ENCODE measurements at regions not wholly inside any gene's neighbourhood (a gene's known extent, or its start where the extent isn't known, plus 50 kb on each side); places are given as distances from the start of the nearest gene placed in this dataset.

GRCh38 chr2:106941372-106941993 lies 55.5 kb upstream of the ST6GAL2 start:
- DNase-seq = no peak

GRCh38 chr2:106943468-106944200 lies 57.7 kb upstream of the ST6GAL2 start:
- DNase-seq = no peak

DNA sequence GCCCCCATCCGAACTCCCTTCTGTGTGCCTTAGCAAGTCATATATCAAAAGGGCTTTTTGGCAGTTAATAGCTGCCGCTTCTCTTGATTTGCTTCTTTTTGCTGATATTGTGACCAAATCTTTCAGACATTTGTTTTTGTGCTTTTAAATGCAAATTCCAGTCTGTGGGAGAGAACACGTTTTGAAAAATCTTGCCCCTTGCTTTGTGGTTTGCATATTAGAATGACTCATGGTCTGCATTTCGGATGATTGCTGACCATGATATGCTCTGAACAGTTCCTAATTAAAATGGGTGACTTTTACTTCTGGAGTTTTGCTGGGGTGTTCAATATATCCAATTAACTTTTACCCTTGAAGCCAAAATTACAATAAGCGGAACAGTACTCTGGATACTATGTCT lies 58.2 kb upstream of the ST6GAL2 start:
- DNase-seq = no peak

GRCh38 chr2:106948540-106948939 lies 62.6 kb upstream of the ST6GAL2 start:
- no peak for DNase-seq

DNA sequence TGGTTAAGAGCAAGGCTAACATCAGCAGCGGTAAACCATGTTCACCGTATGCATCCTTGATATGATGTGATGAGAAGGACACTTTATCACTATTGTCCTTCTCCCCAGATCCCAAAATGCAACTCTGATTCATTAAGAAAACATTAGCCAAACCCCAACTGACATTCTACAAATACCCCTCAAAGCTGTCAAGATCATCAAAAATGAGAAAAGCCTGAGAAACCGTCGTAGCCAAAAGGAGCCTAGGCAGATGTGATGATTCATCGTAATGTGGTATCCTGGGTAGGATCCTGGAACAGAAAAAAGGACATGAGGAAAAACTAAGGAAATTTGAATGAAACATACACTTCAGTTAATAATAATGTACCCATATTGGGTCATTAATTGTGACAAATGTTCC lies 67.3 kb upstream of the ST6GAL2 start:
- DNase-seq = no peak

DNA sequence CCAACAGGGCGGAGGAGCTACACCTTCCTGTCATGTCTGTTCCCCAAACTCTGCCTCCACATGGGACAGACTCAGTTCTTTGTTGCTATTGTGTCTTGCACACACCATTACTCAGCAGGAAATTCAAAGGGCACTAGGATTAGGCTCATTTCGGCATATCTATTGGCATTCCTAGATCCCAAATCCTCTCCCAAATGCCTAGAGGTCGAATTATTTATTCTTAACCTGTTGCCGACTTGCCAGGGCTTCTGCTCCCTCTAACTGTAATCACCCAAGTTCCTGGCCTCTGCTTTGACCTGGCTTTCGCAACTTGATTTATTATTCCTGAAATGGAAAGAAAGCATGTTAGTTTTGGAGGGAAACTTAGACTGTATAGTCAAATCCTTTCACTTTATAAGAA lies 67.8 kb upstream of the ST6GAL2 start:
- no peak for DNase-seq

- DNase-seq = no peak
Measured at GRCh38 chr2:106954304-106954703, 68.3 kb upstream of the ST6GAL2 start.

- no peak for DNase-seq
Measured at GRCh38 chr2:106956416-106956815, 70.4 kb upstream of the ST6GAL2 start.

DNA sequence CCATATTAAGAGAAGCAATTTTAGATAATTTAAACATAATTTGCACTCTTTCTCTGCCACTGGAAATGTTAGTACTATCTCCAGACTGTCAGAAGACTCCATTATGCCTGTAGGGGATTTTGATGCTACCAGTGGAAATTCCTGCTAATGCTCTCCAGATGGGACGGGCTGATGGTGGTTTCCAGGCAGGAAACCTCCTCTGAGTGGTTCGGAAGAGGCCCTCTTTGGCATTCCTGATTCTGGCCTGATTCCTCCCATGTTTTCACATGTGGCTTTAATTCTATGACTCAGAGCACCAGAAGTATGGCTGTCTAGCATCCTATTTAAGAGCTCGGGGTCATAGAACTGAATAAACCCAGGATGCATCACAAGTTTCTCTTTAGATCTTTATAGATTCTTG lies 70.9 kb upstream of the ST6GAL2 start:
- DNase-seq = no peak

- DNase-seq = no peak
Measured at GRCh38 chr2:106959975-106960682, 74.2 kb upstream of the ST6GAL2 start.

GRCh38 chr2:106960683-106961161 lies 74.8 kb upstream of the ST6GAL2 start:
- DNase-seq = no peak

DNA sequence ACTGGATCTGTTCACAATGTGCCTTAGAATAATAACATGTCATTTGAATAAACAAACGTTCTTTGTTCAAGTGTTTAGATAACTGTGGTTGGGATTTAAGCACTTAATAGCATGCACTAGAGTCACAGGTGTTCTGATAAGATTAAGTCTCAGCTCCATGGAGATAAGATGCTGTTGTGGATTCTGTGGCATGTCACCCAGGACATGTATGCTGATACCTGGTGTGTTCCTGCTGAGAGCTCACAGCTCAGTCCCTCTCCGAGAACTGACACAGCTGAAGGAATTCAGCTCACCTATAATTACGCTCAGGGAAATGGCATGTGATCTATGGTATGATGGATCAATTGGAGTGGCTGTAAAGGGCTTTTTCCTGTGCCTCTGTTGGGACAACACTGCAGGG lies 75.4 kb upstream of the ST6GAL2 start:
- peak; percentile 10 for DNase-seq

DNA sequence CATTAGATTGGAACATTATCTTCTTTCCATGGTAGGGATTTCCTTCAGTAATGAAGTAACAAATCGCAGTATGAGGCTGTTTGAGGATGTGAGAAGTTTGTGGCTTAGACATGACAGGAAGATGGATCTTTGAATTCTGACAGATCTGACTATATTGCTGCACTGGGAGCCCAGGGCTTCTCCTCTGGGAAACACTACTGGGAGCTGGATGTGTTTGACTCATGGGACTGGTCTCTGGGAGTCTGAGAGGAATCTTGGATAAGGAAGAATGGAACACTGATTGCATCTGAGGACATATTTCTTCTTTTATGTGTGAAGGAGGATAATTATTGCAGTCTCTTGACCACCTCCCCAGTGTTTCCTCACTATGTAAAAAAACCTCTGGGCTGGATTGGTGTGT lies 77.2 kb upstream of the ST6GAL2 start:
- no peak for DNase-seq

DNA sequence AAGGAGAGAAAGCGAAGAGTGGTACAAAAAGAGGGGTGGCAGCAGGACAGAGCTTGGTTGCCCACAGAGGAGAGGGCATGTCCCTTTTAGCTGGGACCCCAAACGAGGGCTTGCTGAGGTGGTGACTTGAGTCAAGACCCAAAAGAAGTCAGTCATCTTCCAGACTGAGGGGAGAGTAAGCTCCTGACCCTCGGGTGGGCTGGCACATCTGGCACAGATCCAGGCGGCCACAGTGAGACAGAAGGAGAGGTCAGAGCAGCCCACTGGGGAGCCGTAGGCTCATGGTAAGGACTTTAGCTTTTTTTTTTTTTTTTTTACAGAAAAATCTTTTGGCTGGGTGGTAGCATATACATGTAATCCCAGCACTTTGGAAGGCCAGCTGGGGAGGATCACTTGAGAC lies 77.9 kb upstream of the ST6GAL2 start:
- DNase-seq = no peak

- DNase-seq = no peak
Measured at GRCh38 chr2:106965611-106966010, 79.6 kb upstream of the ST6GAL2 start.

- no peak for DNase-seq
Measured at GRCh38 chr2:106969777-106970176, 83.8 kb upstream of the ST6GAL2 start.

- no peak for DNase-seq
Measured at GRCh38 chr2:106970471-106971261, 84.7 kb upstream of the ST6GAL2 start.

- no peak for DNase-seq
Measured at GRCh38 chr2:106972782-106973181, 86.8 kb upstream of the ST6GAL2 start.

DNA sequence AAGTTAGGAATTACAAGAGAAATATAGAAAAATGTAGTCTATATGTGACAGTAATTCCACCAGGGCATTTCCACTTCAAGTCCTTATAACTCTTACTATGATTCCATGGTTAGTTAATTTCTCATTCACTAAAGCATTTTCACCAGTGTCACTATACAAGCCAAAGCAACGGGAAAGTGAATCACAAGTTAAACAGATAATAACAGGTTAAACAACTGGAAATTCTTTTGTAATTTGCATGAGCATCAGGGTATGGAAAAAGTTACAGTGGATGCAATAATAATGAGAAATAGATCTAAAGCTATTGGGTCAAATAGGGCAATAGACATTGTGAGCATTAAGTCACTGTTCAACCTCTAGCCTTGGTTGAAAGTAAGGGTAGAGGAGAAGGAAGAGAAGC lies 88.9 kb upstream of the ST6GAL2 start:
- DNase-seq = no peak

GRCh38 chr2:106975641-106976040 lies 89.7 kb upstream of the ST6GAL2 start:
- no peak for DNase-seq

GRCh38 chr2:106976548-106976947 lies 90.6 kb upstream of the ST6GAL2 start:
- no peak for DNase-seq

DNA sequence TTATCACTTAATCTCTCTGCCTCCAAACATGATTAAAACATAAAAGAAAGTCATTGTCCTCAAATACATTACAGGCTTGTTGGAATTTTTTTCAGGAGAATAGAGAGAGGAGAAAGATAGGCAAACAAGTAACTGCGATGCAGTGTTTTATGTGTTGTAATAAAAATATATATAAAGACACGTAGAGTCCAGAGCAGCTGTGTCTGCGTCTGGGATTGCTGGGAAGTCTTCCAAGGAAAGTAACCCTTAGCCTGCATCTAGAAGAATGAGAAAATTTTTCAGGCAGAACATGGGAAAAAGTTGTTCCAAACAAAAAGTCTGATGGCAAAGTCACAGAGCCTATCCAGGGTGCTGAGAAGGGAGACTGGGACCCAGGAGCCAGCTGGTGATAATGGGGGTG lies 91.8 kb upstream of the ST6GAL2 start:
- DNase-seq = no peak

- DNase-seq = no peak
Measured at GRCh38 chr2:106978647-106979046, 92.7 kb upstream of the ST6GAL2 start.
